Neural progenitor cell (in vitro differentiated cells): ENCODE measurements at regions not wholly inside any gene's neighbourhood (a gene's known extent, or its start where the extent isn't known, plus 50 kb on each side); places are given as distances from the start of the nearest gene placed in this dataset.

Experiments
- DNase-seq: peaks from one replicate; pipeline ENCODE4 v3.0.0-alpha.2; 2016; ENCODE audit warnings: low spot score
- H2AFZ ChIP-seq: fragments of 200-600 bp; sonication (generic); replicated peaks from 2 replicates; pipeline ENCODE4 v1.6.1; 2016; ENCODE audit warnings: antibody characterized with exemption
- H3F3A ChIP-seq: fragments of 200-600 bp; sonication (generic); 2 replicates; pipeline ENCODE4 v1.6.1; 2016; ENCODE audit warnings: antibody characterized with exemption, low read depth
- H3K27ac ChIP-seq: fragments of 200-600 bp; sonication (generic); 2 replicates; pipeline ENCODE4 v1.5.1; 2016; ENCODE audit warnings: mild to moderate bottlenecking
- H3K27me3 ChIP-seq: fragments of 200-600 bp; sonication (generic); 2 replicates; pipeline ENCODE4 v1.6.1; 2016; ENCODE audit warnings: mild to moderate bottlenecking, moderate library complexity
- H3K36me3 ChIP-seq: fragments of 200-600 bp; sonication (generic); 2 replicates; pipeline ENCODE4 v1.5.1; 2016
- H3K4me1 ChIP-seq: fragments of 200-600 bp; sonication (generic); 2 replicates; pipeline ENCODE4 v1.6.1; 2016; ENCODE audit warnings: mixed run types
- H3K4me2 ChIP-seq: fragments of 200-600 bp; sonication (generic); 2 replicates; pipeline ENCODE4 v1.6.1; 2016
- H3K4me3 ChIP-seq: fragments of 200-600 bp; sonication (generic); 2 replicates; pipeline ENCODE4 v1.5.1; 2016
- H3K79me2 ChIP-seq: fragments of 200-600 bp; sonication (generic); 2 replicates; pipeline ENCODE4 v1.6.1; 2016; ENCODE audit warnings: low read depth
- H3K9ac ChIP-seq: fragments of 200-600 bp; sonication (generic); 2 replicates; pipeline ENCODE4 v1.6.1; 2016
- H3K9me3 ChIP-seq: fragments of 200-600 bp; sonication (generic); 2 replicates; pipeline ENCODE4 v1.5.1; 2016; ENCODE audit warnings: low read depth
- H4K20me1 ChIP-seq: fragments of 200-600 bp; sonication (generic); 2 replicates; pipeline ENCODE4 v1.6.1; 2016; ENCODE audit warnings: low read depth
- H3K27ac Mint-ChIP-seq: 3 replicates; pipeline ENCODE4 v1.8.0; 2021; ENCODE audit warnings: mixed read lengths
- H3K27me3 Mint-ChIP-seq: 2 replicates; pipeline ENCODE4 v1.8.0; 2022; ENCODE audit warnings: low read depth, mild to moderate bottlenecking, inconsistent platforms, moderate library complexity, mixed read lengths; ENCODE audit not compliant: insufficient read depth
- H3K36me3 Mint-ChIP-seq: 3 replicates; pipeline ENCODE4 v1.8.0; 2021; ENCODE audit warnings: mixed read lengths
- H3K4me1 Mint-ChIP-seq: 3 replicates; pipeline ENCODE4 v1.8.0; 2021; ENCODE audit warnings: mixed read lengths
- H3K4me3 Mint-ChIP-seq: 3 replicates; pipeline ENCODE4 v1.8.0; 2021; ENCODE audit warnings: mild to moderate bottlenecking, moderate library complexity, mixed read lengths
- H3K9me3 Mint-ChIP-seq: 3 replicates; pipeline ENCODE4 v1.8.0; 2020; ENCODE audit warnings: mixed read lengths
- CTCF ChIP-seq: fragments of 200-600 bp; sonication (generic); IDR thresholded peaks from 2 replicates; pipeline ENCODE4 v1.5.1; 2017; ENCODE audit warnings: antibody characterized with exemption, mild to moderate bottlenecking
- EZH2 ChIP-seq: fragments of 200-600 bp; sonication (generic); IDR thresholded peaks from 2 replicates; pipeline ENCODE4 v1.6.1; 2017; ENCODE audit warnings: antibody characterized with exemption, mild to moderate bottlenecking, moderate library complexity
- EZH2phosphoT487 ChIP-seq: fragments of 200-600 bp; sonication (generic); IDR thresholded peaks from 2 replicates; pipeline ENCODE4 v1.6.1; 2017; ENCODE audit warnings: antibody characterized with exemption

GRCh38 chrX:40834225-40834624 lies 98.9 kb upstream of the MED14 start:
- TF ChIP-seq EZH2 = no peak
- TF ChIP-seq CTCF = no peak
- no peak for TF ChIP-seq EZH2phosphoT487
- H3K27ac Mint-ChIP-seq = no peak overlapping the region
- H3K36me3 Mint-ChIP-seq = no peaks in the 10 kb centered on the region
- H3K4me1 ChIP-seq = no peaks in the 10 kb centered on the region
- H3K36me3 ChIP-seq = no peaks in the 10 kb centered on the region
- H3K9me3 ChIP-seq = peaks cover 5% of the 10 kb centered on the region
- no peaks in the 10 kb centered on the region for H3K79me2 ChIP-seq
- peaks cover 34% of the 10 kb centered on the region for H3K9me3 Mint-ChIP-seq
- no peak for DNase-seq
- no peak overlapping the region for H3K4me2 ChIP-seq
- peaks cover 2% of the 10 kb centered on the region for H3K27me3 Mint-ChIP-seq
- H3K4me3 ChIP-seq = no peak overlapping the region
- H4K20me1 ChIP-seq = no peaks in the 10 kb centered on the region
- no peaks in the 10 kb centered on the region for H3K27me3 ChIP-seq
- no peak overlapping the region for H3K9ac ChIP-seq
- H3K4me3 Mint-ChIP-seq = no peak overlapping the region
- no peaks in the 10 kb centered on the region for H3F3A ChIP-seq
- no peak overlapping the region for H2AFZ ChIP-seq
- H3K27ac ChIP-seq = no peak overlapping the region
- peaks cover 13% of the 10 kb centered on the region for H3K4me1 Mint-ChIP-seq

- Histone ChIP-seq H3K4me1 (no peaks in the 10 kb centered on the region), H3K27me3 (no peaks in the 10 kb centered on the region), H4K20me1 (no peaks in the 10 kb centered on the region), H3K27ac (no peak overlapping the region), H3K4me2 (no peak overlapping the region), H3K79me2 (no peaks in the 10 kb centered on the region), H3K9ac (no peak overlapping the region), H3K9me3 (peaks cover 5% of the 10 kb centered on the region), H3K4me3 (no peak overlapping the region), H3F3A (no peaks in the 10 kb centered on the region), H2AFZ (no peak overlapping the region), H3K36me3 (no peaks in the 10 kb centered on the region)
- no peak overlapping the region for H3K27ac Mint-ChIP-seq
- no peaks in the 10 kb centered on the region for H3K36me3 Mint-ChIP-seq
- H3K4me1 Mint-ChIP-seq = peaks cover 13% of the 10 kb centered on the region
- H3K27me3 Mint-ChIP-seq = peaks cover 5% of the 10 kb centered on the region
- H3K9me3 Mint-ChIP-seq = peaks cover 39% of the 10 kb centered on the region
- no peak for TF ChIP-seq EZH2
- TF ChIP-seq EZH2phosphoT487 = no peak
- no peak for TF ChIP-seq CTCF
- no peak for DNase-seq
- no peak overlapping the region for H3K4me3 Mint-ChIP-seq
Observed at GRCh38 chrX:40835526-40835925, 100.2 kb upstream of the MED14 start.

GRCh38 chrX:40843643-40844042 lies 108.3 kb upstream of the MED14 start:
- DNase-seq = no peak
- Histone ChIP-seq H3K4me3 (no peak overlapping the region), H4K20me1 (no peaks in the 10 kb centered on the region), H3K27ac (no peak overlapping the region), H3K4me2 (no peak overlapping the region), H3K9me3 (peaks cover 7% of the 10 kb centered on the region), H3K4me1 (peaks cover 34% of the 10 kb centered on the region), H3K79me2 (no peaks in the 10 kb centered on the region), H3K9ac (no peak overlapping the region), H3F3A (peaks cover 37% of the 10 kb centered on the region), H3K27me3 (no peaks in the 10 kb centered on the region), H3K36me3 (no peaks in the 10 kb centered on the region), H2AFZ (no peak overlapping the region)
- Mint-ChIP-seq H3K4me3 (no peak overlapping the region), H3K4me1 (peaks cover 28% of the 10 kb centered on the region), H3K36me3 (peaks cover 7% of the 10 kb centered on the region), H3K27me3 (peaks cover 6% of the 10 kb centered on the region), H3K27ac (no peak overlapping the region), H3K9me3 (peaks cover 28% of the 10 kb centered on the region)
- no peak for TF ChIP-seq EZH2
- no peak for TF ChIP-seq EZH2phosphoT487
- TF ChIP-seq CTCF = no peak
